MM.1S (cell line): ENCODE measurements at regions not wholly inside any gene's neighbourhood (a gene's known extent, or its start where the extent isn't known, plus 50 kb on each side); places are given as distances from the start of the nearest gene placed in this dataset.

Source experiments
- DNase-seq: peaks from one replicate; pipeline ENCODE4 v3.0.0-alpha.2; 2015
- H2AFZ ChIP-seq: fragments of 300-600 bp; sonication (generic); 2 replicates; pipeline ENCODE4 v1.6.0; 2016; ENCODE audit warnings: antibody characterized with exemption, low read length
- H3F3A ChIP-seq: fragments of 300-600 bp; sonication (generic); 2 replicates; pipeline ENCODE4 v1.6.1; 2016; ENCODE audit warnings: mild to moderate bottlenecking, antibody characterized with exemption, low read length, moderate library complexity, mixed read lengths; ENCODE audit not compliant: insufficient read depth
- H3K27ac ChIP-seq: fragments of 300-600 bp; sonication (generic); 2 replicates; pipeline ENCODE4 v1.5.1; 2016; ENCODE audit warnings: mild to moderate bottlenecking, low read length
- H3K27me3 ChIP-seq: fragments of 300-600 bp; sonication (generic); replicated peaks from 2 replicates; pipeline ENCODE4 v1.6.0; 2016; ENCODE audit warnings: low read length; ENCODE audit not compliant: insufficient read depth
- H3K36me3 ChIP-seq: fragments of 300-600 bp; sonication (generic); replicated peaks from 2 replicates; pipeline ENCODE4 v1.6.1; 2016; ENCODE audit warnings: mild to moderate bottlenecking, low read length, mixed read lengths; ENCODE audit not compliant: insufficient read depth
- H3K4me1 ChIP-seq: fragments of 300-600 bp; sonication (generic); 2 replicates; pipeline ENCODE4 v1.6.1; 2016; ENCODE audit warnings: low read length, mixed read lengths
- H3K4me2 ChIP-seq: fragments of 300-600 bp; sonication (generic); 2 replicates; pipeline ENCODE4 v1.6.0; 2016; ENCODE audit warnings: low read depth, low read length
- H3K4me3 ChIP-seq: fragments of 300-600 bp; sonication (generic); 2 replicates; pipeline ENCODE4 v1.5.1; 2016; ENCODE audit warnings: low read length, mixed read lengths
- H3K79me2 ChIP-seq: fragments of 300-600 bp; sonication (generic); 2 replicates; pipeline ENCODE4 v1.6.1; 2016; ENCODE audit warnings: mixed run types, low read length, mixed read lengths
- H3K9ac ChIP-seq: fragments of 300-600 bp; sonication (generic); 2 replicates; pipeline ENCODE4 v1.6.1; 2016; ENCODE audit warnings: low read length, mixed read lengths
- H3K9me2 ChIP-seq: fragments of 300-600 bp; sonication (generic); replicated peaks from 2 replicates; pipeline ENCODE4 v1.6.1; 2016; ENCODE audit warnings: mild to moderate bottlenecking, low read length, mixed read lengths; ENCODE audit not compliant: insufficient read depth
- H3K9me3 ChIP-seq: fragments of 300-600 bp; sonication (generic); replicated peaks from 2 replicates; pipeline ENCODE4 v1.6.1; 2016; ENCODE audit warnings: mild to moderate bottlenecking, low read length, mixed read lengths; ENCODE audit not compliant: insufficient read depth
- H4K20me1 ChIP-seq: fragments of 300-600 bp; sonication (generic); 2 replicates; pipeline ENCODE4 v1.6.1; 2016; ENCODE audit warnings: mild to moderate bottlenecking, low read length, moderate library complexity, mixed read lengths; ENCODE audit not compliant: insufficient read depth
- EZH2 ChIP-seq: fragments of 300-600 bp; sonication (generic); optimal IDR thresholded peaks from 2 replicates; pipeline ENCODE3; 2017; ENCODE audit warnings: low read depth, mild to moderate bottlenecking, antibody characterized with exemption, low read length, mixed read lengths
- EZH2phosphoT487 ChIP-seq: fragments of 300-600 bp; sonication (generic); IDR thresholded peaks from 2 replicates; pipeline ENCODE4 v1.6.1; 2018; ENCODE audit warnings: antibody characterized with exemption, low read length
- TF ChIP-seq, protein P1 (sequence below): fragments of 300-600 bp; sonication (generic); IDR thresholded peaks from 2 replicates; pipeline ENCODE4 v1.5.1; 2016; ENCODE audit warnings: antibody characterized with exemption, low read length, mixed read lengths

DNA sequence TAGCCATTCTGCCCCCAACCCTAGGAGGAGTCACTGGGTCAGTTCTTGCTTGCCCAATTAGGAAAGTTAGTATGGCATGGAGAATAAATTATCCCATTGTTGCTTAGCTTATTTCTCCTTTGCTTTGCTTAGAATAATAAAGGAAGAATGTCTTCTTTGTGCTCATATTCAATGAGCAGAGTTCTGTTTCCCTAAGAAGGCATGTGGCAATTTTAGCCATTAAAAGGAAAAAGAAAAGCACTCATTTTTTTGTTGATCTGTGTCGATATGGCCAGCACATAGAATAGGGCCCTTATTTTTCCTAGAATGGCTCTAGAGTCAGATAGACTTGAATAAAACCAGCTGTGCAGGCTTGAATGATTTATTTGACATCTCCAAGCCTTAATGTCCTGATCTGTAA, 166.4 kb upstream of the PPARGC1A start:
- Histone ChIP-seq H3F3A (no peaks in the 10 kb centered on the region), H3K9me2 (no peaks in the 10 kb centered on the region), H3K27ac (no peak overlapping the region), H4K20me1 (no peaks in the 10 kb centered on the region), H3K9me3 (no peaks in the 10 kb centered on the region), H2AFZ (no peak overlapping the region), H3K79me2 (no peaks in the 10 kb centered on the region), H3K27me3 (no peaks in the 10 kb centered on the region), H3K4me3 (no peak overlapping the region), H3K36me3 (no peaks in the 10 kb centered on the region), H3K4me1 (0 out of 2 replicates have a peak, but pooled peaks cover 3% of the 10 kb centered on the region), H3K4me2 (no peak overlapping the region), H3K9ac (no peak overlapping the region)
- no peak for DNase-seq
- TF ChIP-seq, protein P1, sequence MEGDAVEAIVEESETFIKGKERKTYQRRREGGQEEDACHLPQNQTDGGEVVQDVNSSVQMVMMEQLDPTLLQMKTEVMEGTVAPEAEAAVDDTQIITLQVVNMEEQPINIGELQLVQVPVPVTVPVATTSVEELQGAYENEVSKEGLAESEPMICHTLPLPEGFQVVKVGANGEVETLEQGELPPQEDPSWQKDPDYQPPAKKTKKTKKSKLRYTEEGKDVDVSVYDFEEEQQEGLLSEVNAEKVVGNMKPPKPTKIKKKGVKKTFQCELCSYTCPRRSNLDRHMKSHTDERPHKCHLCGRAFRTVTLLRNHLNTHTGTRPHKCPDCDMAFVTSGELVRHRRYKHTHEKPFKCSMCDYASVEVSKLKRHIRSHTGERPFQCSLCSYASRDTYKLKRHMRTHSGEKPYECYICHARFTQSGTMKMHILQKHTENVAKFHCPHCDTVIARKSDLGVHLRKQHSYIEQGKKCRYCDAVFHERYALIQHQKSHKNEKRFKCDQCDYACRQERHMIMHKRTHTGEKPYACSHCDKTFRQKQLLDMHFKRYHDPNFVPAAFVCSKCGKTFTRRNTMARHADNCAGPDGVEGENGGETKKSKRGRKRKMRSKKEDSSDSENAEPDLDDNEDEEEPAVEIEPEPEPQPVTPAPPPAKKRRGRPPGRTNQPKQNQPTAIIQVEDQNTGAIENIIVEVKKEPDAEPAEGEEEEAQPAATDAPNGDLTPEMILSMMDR, result no peak

DNA sequence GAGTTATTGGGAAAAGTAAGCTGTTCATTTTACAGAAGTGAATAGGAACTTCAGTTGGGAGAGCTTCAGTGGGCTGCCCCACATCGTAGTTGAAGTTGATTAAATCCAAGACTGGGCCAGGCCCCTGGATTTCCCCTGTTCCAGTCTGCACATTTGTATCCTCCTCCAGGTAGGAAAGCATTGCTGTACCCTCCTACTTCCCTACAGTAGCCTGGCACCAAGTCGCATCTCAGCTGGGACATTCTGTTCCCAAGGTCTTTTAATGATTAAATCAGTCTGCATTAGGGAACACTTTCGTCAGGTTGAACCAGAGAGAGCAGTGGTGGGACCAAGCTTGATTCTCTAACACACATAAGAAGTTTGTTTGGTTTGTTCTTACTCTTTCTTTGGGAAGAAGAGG, 165.8 kb upstream of the PPARGC1A start:
- Histone ChIP-seq H3K4me1 (0 out of 2 replicates have a peak, but pooled peaks cover 3% of the 10 kb centered on the region), H3F3A (no peaks in the 10 kb centered on the region), H3K9me2 (no peaks in the 10 kb centered on the region), H3K9me3 (no peaks in the 10 kb centered on the region), H3K79me2 (no peaks in the 10 kb centered on the region), H3K36me3 (no peaks in the 10 kb centered on the region), H3K4me3 (no peak overlapping the region), H3K27me3 (no peaks in the 10 kb centered on the region), H4K20me1 (no peaks in the 10 kb centered on the region), H3K4me2 (no peak overlapping the region), H3K27ac (no peak overlapping the region), H2AFZ (no peak overlapping the region), H3K9ac (no peak overlapping the region)
- TF ChIP-seq EZH2, result no peak
- TF ChIP-seq EZH2phosphoT487, result no peak
- TF ChIP-seq, protein P1, result no peak
- DNase-seq, result no peak

DNA sequence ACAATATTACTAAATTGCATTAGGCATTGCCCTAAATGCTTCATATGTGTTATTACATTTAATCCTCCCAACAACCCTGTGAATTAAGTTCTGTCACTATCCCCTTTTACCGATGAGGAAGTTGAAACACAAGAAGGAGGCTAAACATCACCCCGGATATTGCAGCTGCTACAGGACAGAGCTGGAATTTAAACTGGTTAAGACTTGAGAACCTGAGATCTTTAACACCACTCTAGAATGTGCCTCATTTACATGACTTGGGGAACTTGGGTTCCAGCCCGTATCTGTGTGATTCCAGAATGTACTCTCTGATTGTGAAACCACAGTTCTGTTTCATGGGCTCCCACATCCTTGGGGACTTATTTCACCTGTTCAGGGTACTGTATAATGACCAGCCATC, 165.1 kb upstream of the PPARGC1A start:
- no peaks in the 10 kb centered on the region for H3K4me1 ChIP-seq
- H3K36me3 ChIP-seq, result no peaks in the 10 kb centered on the region
- no peak overlapping the region for H3K4me3 ChIP-seq
- DNase-seq, result no peak
- H3K9me3 ChIP-seq, result no peaks in the 10 kb centered on the region
- H3K27ac ChIP-seq, result no peak overlapping the region
- no peaks in the 10 kb centered on the region for H4K20me1 ChIP-seq
- no peaks in the 10 kb centered on the region for H3K9me2 ChIP-seq
- H3K4me2 ChIP-seq, result no peak overlapping the region
- TF ChIP-seq, protein P1, result no peak
- TF ChIP-seq EZH2phosphoT487 (no peak), EZH2 (no peak)
- no peak overlapping the region for H2AFZ ChIP-seq
- H3K9ac ChIP-seq, result no peak overlapping the region
- H3F3A ChIP-seq, result no peaks in the 10 kb centered on the region
- H3K27me3 ChIP-seq, result no peaks in the 10 kb centered on the region
- H3K79me2 ChIP-seq, result no peaks in the 10 kb centered on the region

DNA sequence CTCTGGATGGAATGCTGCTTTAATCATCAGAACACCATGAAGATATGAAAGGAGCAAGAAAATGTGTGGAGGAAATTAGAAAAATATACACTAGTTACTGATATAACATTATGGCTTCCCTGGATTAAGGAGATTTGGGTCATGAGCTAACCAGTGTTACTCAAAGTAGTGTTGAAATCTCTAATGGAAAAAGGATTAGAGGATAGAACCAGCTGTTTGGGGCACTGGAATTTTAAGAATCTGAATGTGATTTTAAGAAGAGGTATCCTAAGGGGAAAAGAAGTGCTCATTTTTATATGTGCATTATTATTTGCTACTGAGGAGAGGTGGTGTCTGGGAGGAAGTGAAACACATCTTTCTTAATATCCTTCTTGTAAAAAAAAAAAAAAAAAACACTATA, 164.1 kb upstream of the PPARGC1A start:
- Histone ChIP-seq H3K9me3 (no peaks in the 10 kb centered on the region), H3K27ac (no peak overlapping the region), H3K9ac (no peak overlapping the region), H3K36me3 (no peaks in the 10 kb centered on the region), H4K20me1 (no peaks in the 10 kb centered on the region), H3K79me2 (no peaks in the 10 kb centered on the region), H3F3A (no peaks in the 10 kb centered on the region), H3K4me1 (no peaks in the 10 kb centered on the region), H3K4me3 (no peak overlapping the region), H3K4me2 (no peak overlapping the region), H3K27me3 (no peaks in the 10 kb centered on the region), H2AFZ (no peak overlapping the region), H3K9me2 (no peaks in the 10 kb centered on the region)
- TF ChIP-seq EZH2, result no peak
- TF ChIP-seq, protein P1, result no peak
- TF ChIP-seq EZH2phosphoT487, result no peak
- no peak for DNase-seq
